ENCODE measurements at regions not wholly inside any gene's neighbourhood (a gene's known extent, or its start where the extent isn't known, plus 50 kb on each side); places are given as distances from the start of the nearest gene placed in this dataset.
"Not testable (repeated sequence)": the region's sequence is repeated elsewhere in the genome, so short reads cannot be mapped to it uniquely, and the experiment has no call there.

GRCh38 chr15:37427393-37427792, 327.0 kb upstream of the MEIS2 start:
- not testable (repeated sequence) for DNase-seq

- DNase-seq: no peak
Observed at GRCh38 chr15:37446921-37447320, 346.6 kb upstream of the MEIS2 start.

GRCh38 chr15:37452498-37452897, 352.1 kb upstream of the MEIS2 start:
- no peak for DNase-seq

GRCh38 chr15:37480482-37480881, 380.1 kb upstream of the MEIS2 start:
- no peak for DNase-seq

- DNase-seq: no peak
Observed at GRCh38 chr15:37481126-37481525, 380.8 kb upstream of the MEIS2 start.

- DNase-seq: no peak
Observed at GRCh38 chr15:37483779-37484178, 383.4 kb upstream of the MEIS2 start.

- DNase-seq: no peak
Observed at GRCh38 chr15:37485056-37485455, 384.7 kb upstream of the MEIS2 start.

- DNase-seq: no peak
Observed at GRCh38 chr15:37490707-37491106, 390.4 kb upstream of the MEIS2 start.

GRCh38 chr15:37516621-37517020, 416.3 kb upstream of the MEIS2 start:
- DNase-seq: no peak

GRCh38 chr15:37517191-37517895, 417.0 kb upstream of the MEIS2 start:
- DNase-seq: no peak

GRCh38 chr15:37518436-37518835, 416.0 kb upstream of the TMCO5A start:
- no peak for DNase-seq

GRCh38 chr15:37520026-37520425, 414.4 kb upstream of the TMCO5A start:
- DNase-seq: no peak

- no peak for DNase-seq
Observed at GRCh38 chr15:37520882-37521281, 413.6 kb upstream of the TMCO5A start.

GRCh38 chr15:37524601-37525000, 409.8 kb upstream of the TMCO5A start:
- no peak for DNase-seq

- no peak for DNase-seq
Observed at GRCh38 chr15:37528432-37528831, 406.0 kb upstream of the TMCO5A start.

- DNase-seq: no peak
Observed at GRCh38 chr15:37536967-37537605, 397.4 kb upstream of the TMCO5A start.

- no peak for DNase-seq
Observed at GRCh38 chr15:37537802-37538201, 396.6 kb upstream of the TMCO5A start.

- DNase-seq: no peak
Observed at GRCh38 chr15:37548116-37548515, 386.3 kb upstream of the TMCO5A start.

- no peak for DNase-seq
Observed at GRCh38 chr15:37550360-37551024, 383.9 kb upstream of the TMCO5A start.

- no peak for DNase-seq
Observed at GRCh38 chr15:37572401-37572800, 362.0 kb upstream of the TMCO5A start.

- DNase-seq: no peak
Observed at GRCh38 chr15:37574985-37575384, 359.5 kb upstream of the TMCO5A start.

GRCh38 chr15:37576952-37577351, 357.5 kb upstream of the TMCO5A start:
- no peak for DNase-seq

- no peak for DNase-seq
Observed at GRCh38 chr15:37581866-37582532, 352.4 kb upstream of the TMCO5A start.

- DNase-seq: no peak
Observed at GRCh38 chr15:37582852-37583251, 351.6 kb upstream of the TMCO5A start.
